Activated naive CD4-positive, alpha-beta T cell treated with anti-CD3 and anti-CD28 coated beads, Interleukin-2, amount 10 ng/mL, durations not matched to agents 7 days and 5 days (primary cell): ENCODE measurements at regions not wholly inside any gene's neighbourhood (a gene's known extent, or its start where the extent isn't known, plus 50 kb on each side); places are given as distances from the start of the nearest gene placed in this dataset.

Experiments
- CTCF ChIA-PET: fragments of 350-600 bp; sonication (Branson Sonifier 250); formaldehyde crosslinking; loops from one replicate; lab custom pipeline; 2021; ENCODE audit warnings: antibody characterized with exemption; lab: Charles Lee
- DNase-seq: peaks from one replicate; pipeline ENCODE4 v3.0.0-alpha.2; 2020
- H3K27ac Mint-ChIP-seq: one replicate; pipeline ENCODE4 v1.8.0; 2021; ENCODE audit warnings: mild to moderate bottlenecking, moderate library complexity, mixed read lengths
- H3K27me3 Mint-ChIP-seq: one replicate; pipeline ENCODE4 v1.8.0; 2021; ENCODE audit warnings: mild to moderate bottlenecking, mixed read lengths
- H3K36me3 Mint-ChIP-seq: one replicate; pipeline ENCODE4 v1.8.0; 2021; ENCODE audit warnings: mixed read lengths
- H3K4me1 Mint-ChIP-seq: one replicate; pipeline ENCODE4 v1.8.0; 2021; ENCODE audit warnings: mixed read lengths
- H3K4me3 Mint-ChIP-seq: one replicate; pipeline ENCODE4 v1.8.0; 2021; ENCODE audit warnings: mild to moderate bottlenecking, moderate library complexity, mixed read lengths
- H3K9me3 Mint-ChIP-seq: one replicate; pipeline ENCODE4 v1.8.0; 2021; ENCODE audit warnings: mixed read lengths

DNA sequence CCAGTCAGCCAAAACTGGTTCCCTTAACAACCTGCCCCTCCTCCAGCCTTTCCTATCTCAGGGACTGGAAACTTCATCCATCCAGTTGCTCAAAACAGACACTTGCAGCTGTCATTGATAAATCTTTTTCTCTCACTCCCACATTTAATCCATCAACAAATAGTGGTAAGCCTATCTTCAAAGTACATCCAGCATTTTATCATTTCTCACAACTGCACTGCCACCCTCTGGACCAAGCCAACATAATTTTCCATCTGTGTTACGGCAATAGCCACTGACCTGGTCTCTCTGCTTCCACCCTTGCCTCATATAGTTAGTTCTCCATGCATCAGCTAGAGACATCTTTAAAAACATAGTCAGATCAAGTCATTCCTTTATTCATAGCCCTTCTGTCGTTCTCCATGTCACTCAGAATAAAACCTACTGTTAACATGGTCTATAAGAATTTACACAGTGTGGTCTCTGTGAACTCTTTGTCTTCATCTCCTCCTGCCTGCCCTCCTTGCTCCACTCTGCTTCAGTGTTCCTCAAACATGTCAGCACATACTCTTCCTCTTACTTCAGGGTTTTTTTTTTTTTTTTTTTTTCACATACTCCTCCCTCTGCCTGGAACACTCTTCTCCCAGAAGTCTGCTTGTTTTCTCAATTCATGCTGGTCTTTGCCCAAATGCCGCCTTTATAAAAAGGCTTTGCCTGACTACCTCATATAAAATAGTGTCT lies 102.5 kb upstream of the COL6A5 start:
- no peak for DNase-seq
- Mint-ChIP-seq H3K27me3 (peaks cover 11% of the 10 kb centered on the region), H3K4me3 (no peak overlapping the region), H3K4me1 (no peaks in the 10 kb centered on the region), H3K27ac (no peak overlapping the region), H3K36me3 (no peaks in the 10 kb centered on the region), H3K9me3 (no peaks in the 10 kb centered on the region)
- CTCF ChIA-PET, result interaction anchor here (0.6 kb wide), 1 partner anchor 107 kb away, joined by 3 read pairs; no protein-coding TSS in a partner anchor

DNA sequence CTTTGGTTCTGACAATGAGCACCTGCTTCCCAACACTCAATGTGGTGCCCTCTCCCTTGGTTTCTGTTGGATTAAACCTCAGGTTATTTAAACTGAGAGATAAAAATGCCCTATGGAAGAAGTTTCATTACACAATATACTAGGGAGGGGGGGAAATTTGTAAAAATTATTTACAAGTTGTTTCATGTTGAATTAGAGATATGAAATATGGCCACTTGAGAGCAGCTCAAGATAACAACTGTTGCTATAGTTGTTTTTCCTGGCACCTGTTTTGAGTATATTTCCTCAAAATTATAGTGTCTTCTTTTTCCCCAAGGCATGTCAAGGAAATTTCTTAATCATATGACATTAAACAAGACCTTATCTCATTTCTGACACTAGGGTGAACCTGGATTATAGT lies 101.7 kb upstream of the COL6A5 start:
- CTCF ChIA-PET, result no interaction called here
- Mint-ChIP-seq H3K4me1 (no peaks in the 10 kb centered on the region), H3K27me3 (peaks cover 11% of the 10 kb centered on the region), H3K36me3 (no peaks in the 10 kb centered on the region), H3K27ac (no peak overlapping the region), H3K9me3 (no peaks in the 10 kb centered on the region), H3K4me3 (no peak overlapping the region)
- no peak for DNase-seq

DNA sequence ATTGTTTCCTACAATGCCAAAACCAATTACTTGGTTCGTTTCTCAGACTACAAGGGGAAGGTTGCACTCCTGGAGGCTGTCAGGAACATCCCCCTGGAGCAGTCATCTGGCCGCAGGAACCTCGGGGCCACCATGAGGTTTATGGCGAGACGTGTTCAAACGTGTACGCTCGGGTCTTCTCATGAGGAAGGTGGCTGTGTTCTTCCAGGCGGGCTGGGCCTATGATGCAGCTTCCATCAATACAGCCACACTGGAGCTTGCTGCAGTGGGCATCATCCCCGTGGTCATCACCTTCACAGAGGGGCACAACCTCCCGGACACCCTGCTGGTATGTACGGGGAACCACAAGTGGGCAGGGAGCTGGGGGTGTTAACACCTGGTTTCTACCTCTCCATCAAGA lies 94.5 kb upstream of the COL6A5 start:
- H3K9me3 Mint-ChIP-seq, result no peaks in the 10 kb centered on the region
- H3K27me3 Mint-ChIP-seq, result peaks cover 6% of the 10 kb centered on the region
- DNase-seq, result no peak
- no peaks in the 10 kb centered on the region for H3K36me3 Mint-ChIP-seq
- CTCF ChIA-PET, result no interaction called here
- H3K27ac Mint-ChIP-seq, result no peak overlapping the region
- H3K4me1 Mint-ChIP-seq, result no peaks in the 10 kb centered on the region
- H3K4me3 Mint-ChIP-seq, result no peak overlapping the region

DNA sequence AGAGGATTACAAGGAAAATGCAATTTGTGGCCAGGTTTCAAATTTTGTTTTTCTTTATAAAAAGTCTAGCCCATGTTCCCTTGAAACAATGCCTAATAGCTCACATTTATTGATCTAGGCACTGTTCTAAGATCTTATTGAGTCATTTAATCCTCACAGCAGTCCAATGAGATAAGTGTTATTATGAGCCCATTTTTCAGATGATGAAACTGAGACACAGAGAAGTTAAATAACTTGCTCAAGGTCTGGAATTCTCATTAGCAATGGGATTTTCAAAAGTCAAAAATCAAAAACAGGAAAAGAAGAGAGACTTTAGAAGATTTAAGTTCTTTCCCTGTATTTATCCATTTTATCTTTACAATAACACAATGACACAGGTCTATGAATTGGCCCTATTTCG lies 90.0 kb upstream of the COL6A5 start:
- H3K36me3 Mint-ChIP-seq, result no peaks in the 10 kb centered on the region
- CTCF ChIA-PET, result no interaction called here
- no peaks in the 10 kb centered on the region for H3K4me1 Mint-ChIP-seq
- DNase-seq, result no peak
- H3K9me3 Mint-ChIP-seq, result no peaks in the 10 kb centered on the region
- H3K27me3 Mint-ChIP-seq, result peaks cover 7% of the 10 kb centered on the region
- H3K27ac Mint-ChIP-seq, result no peak overlapping the region
- H3K4me3 Mint-ChIP-seq, result no peak overlapping the region

DNA sequence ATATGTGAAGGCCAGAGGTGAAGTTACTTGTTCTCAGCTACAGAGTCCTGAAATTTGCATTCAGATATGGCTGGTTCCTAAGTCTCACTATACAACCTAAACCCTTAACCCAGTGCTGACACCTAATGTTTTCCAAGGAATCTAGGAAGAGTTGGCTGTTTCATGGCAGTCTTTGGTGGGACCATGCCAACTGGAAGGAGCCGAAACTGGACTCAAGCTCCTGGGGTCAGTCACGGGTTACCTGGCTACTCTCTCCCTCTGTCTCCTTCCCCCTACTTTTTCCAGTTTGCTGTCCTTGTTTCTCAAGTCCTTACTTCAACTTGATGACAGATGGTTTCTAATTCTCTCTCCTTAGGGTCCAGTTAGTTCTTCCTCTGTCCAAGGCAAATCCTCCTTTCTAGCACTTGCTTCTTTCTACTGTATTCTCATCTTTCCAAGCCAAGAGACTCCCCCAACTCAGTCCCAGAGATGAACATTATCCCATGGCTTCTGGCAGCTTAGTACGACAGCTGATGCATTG lies 88.6 kb upstream of the COL6A5 start:
- Mint-ChIP-seq H3K4me3 (no peak overlapping the region), H3K4me1 (no peaks in the 10 kb centered on the region), H3K27ac (no peak overlapping the region), H3K27me3 (peaks cover 7% of the 10 kb centered on the region), H3K36me3 (no peaks in the 10 kb centered on the region), H3K9me3 (no peaks in the 10 kb centered on the region)
- no peak for DNase-seq
- CTCF ChIA-PET, result no interaction called here

DNA sequence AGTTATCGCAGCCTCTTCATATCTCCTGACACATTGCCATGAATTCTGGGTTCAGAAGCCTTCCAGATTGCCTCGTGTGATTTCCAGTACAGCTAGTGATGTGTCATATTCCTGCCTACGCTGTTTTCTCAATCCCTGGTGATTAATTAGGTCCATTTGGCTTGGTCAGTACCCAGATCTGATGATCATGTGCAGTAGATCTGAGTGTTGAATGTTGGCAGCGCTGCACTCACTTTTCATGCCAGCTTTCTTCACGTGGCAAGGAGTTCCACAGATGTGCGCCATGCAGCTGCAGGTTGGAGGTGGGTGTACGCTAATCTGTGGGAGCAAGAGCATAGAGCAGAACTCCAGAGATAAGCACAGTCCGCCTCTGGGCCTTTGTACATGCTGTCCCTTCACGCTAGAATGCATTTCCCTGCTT lies 86.9 kb upstream of the COL6A5 start:
- Mint-ChIP-seq H3K27me3 (peaks cover 7% of the 10 kb centered on the region), H3K27ac (no peak overlapping the region), H3K9me3 (no peaks in the 10 kb centered on the region), H3K4me1 (no peaks in the 10 kb centered on the region), H3K36me3 (no peaks in the 10 kb centered on the region), H3K4me3 (no peak overlapping the region)
- no peak for DNase-seq
- CTCF ChIA-PET, result no interaction called here

DNA sequence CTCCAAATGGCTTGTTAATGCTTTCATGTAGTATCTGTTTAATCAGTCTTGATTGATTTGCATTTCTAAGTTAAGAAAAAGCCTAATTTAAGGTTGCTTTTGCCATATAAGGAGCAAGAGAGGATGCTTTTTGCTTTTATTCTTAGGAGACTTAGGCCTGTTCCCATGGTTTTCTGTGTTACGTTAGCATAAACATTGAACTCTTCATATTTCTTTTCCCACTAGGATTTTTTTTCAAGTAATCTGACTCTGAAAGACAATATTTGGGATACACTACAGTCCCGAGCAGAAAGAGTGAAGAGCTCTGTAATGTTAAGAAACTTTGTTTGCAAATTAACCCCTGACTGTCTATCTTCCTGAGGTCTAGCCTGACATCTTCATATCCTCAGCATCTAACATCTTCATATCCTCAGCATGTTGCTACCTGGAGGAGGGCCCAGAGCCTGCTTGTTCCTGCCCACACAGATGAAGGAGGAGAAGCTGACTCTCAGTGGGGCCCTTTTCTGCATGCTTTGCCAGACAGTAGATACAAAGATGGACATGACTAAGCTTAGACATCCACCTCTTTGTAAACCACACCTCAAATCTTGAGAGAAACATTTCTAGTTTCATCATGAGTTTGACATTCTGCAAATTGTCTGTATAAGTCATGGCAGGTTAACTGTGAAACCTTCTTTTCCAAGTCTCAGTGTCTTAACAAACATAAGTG lies 86.2 kb upstream of the COL6A5 start:
- H3K4me3 Mint-ChIP-seq, result no peak overlapping the region
- H3K9me3 Mint-ChIP-seq, result no peaks in the 10 kb centered on the region
- H3K36me3 Mint-ChIP-seq, result no peaks in the 10 kb centered on the region
- no peak for DNase-seq
- no peak overlapping the region for H3K27ac Mint-ChIP-seq
- CTCF ChIA-PET, result no interaction called here
- H3K27me3 Mint-ChIP-seq, result peaks cover 7% of the 10 kb centered on the region
- no peaks in the 10 kb centered on the region for H3K4me1 Mint-ChIP-seq

DNA sequence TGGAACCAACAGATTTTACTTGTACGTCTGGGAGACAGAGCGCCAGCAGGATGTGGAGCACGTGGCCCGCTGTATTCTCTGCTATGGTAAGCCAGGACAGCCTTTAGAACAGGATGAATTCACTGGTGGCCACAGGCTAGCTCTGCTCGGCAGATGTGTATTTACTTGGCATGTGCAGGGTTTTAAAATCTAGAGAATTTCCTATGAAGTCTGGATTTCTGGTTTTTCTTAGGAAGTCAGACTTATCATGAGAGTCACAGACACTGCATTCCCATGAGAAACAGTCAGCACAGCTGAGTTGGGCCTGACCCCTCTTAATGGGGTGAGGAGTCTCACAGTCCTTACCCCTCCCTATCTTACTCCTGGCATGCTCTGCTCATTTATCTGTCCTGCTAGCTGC lies 84.6 kb upstream of the COL6A5 start:
- DNase-seq, result no peak
- Mint-ChIP-seq H3K27me3 (peaks cover 7% of the 10 kb centered on the region), H3K36me3 (no peaks in the 10 kb centered on the region), H3K4me1 (no peaks in the 10 kb centered on the region), H3K4me3 (no peak overlapping the region), H3K27ac (no peak overlapping the region), H3K9me3 (no peaks in the 10 kb centered on the region)
- CTCF ChIA-PET, result no interaction called here

DNA sequence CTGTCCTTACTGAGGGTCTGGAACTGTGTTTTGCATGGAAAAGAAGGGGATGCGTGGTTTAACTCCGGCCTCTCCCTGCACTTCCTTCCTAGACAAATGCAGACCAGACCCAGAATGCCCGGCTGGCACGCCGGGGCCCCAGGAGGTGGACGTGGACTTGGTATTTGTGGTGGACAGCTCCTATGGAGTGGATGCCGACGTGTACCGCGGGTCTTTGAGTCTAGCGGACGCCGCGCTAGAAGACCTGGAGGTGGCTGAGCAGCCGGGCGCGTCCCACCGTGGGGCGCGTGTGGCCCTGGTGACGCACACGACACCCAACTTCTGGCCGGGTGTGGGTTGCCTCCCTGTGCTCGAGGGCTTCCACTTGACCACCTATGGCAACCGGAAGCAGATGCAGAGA lies 81.8 kb upstream of the COL6A5 start:
- H3K4me1 Mint-ChIP-seq, result no peaks in the 10 kb centered on the region
- peaks cover 5% of the 10 kb centered on the region for H3K27me3 Mint-ChIP-seq
- no peaks in the 10 kb centered on the region for H3K9me3 Mint-ChIP-seq
- no peak overlapping the region for H3K27ac Mint-ChIP-seq
- DNase-seq, result no peak
- H3K36me3 Mint-ChIP-seq, result no peaks in the 10 kb centered on the region
- CTCF ChIA-PET, result no interaction called here
- no peak overlapping the region for H3K4me3 Mint-ChIP-seq

DNA sequence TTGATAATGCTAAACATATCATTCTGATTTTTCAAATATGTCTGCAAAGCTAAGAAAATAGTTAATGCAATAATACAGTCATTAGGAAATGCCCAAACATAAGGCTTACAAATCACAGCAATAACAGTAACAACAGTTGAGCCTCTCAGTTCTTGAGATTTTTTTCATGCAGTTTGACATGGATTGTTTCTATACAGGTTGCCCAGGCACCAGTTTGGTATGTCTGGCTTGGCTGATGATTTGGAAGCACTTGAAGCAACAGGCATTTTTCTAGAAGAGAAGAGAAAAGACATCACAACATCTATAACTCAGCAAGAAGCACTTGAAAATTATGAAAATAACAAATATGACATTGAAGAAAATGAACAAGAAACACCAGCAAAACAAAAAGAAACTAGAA lies 78.7 kb upstream of the COL6A5 start:
- no peak overlapping the region for H3K4me3 Mint-ChIP-seq
- H3K9me3 Mint-ChIP-seq, result no peaks in the 10 kb centered on the region
- H3K27me3 Mint-ChIP-seq, result peaks cover 4% of the 10 kb centered on the region
- H3K4me1 Mint-ChIP-seq, result no peaks in the 10 kb centered on the region
- CTCF ChIA-PET, result no interaction called here
- no peak for DNase-seq
- H3K36me3 Mint-ChIP-seq, result no peaks in the 10 kb centered on the region
- H3K27ac Mint-ChIP-seq, result no peak overlapping the region

DNA sequence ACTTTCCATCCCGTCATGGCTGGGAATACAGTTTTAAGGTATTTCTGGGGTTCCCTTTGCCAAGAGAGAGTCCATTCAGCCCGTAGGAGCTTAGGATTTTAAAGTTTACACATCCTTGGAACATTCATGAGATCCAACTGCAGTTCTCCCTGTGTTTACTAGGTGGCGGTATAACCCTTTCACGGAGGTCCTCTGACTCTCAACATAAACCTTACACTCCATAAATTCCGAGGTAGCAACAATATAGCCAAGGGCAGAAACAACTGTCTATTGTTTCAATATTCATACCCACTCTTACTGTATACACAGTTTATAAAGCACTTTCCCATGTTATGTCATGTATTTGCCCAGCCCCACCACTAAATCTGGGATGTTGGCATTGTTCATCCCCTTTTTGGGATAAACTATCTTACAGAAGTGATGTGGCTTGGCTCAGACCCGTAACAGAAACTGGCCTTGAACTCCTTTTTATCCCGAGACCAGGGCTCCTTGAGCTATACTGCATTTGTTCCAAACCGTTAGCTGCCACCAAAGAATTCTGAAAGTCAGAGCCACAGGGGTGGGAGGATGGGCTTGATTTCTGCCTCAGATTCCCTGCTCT lies 69.2 kb upstream of the COL6A5 start:
- DNase-seq, result no peak
- no peak overlapping the region for H3K27ac Mint-ChIP-seq
- no peaks in the 10 kb centered on the region for H3K36me3 Mint-ChIP-seq
- CTCF ChIA-PET, result interaction anchor here (0.6 to 2.1 kb wide), 8 partner anchors 9 to 307 kb away, joined by 3 to 7 read pairs (median 5); no protein-coding TSS in a partner anchor
- no peaks in the 10 kb centered on the region for H3K9me3 Mint-ChIP-seq
- no peaks in the 10 kb centered on the region for H3K27me3 Mint-ChIP-seq
- H3K4me1 Mint-ChIP-seq, result no peaks in the 10 kb centered on the region
- no peak overlapping the region for H3K4me3 Mint-ChIP-seq

DNA sequence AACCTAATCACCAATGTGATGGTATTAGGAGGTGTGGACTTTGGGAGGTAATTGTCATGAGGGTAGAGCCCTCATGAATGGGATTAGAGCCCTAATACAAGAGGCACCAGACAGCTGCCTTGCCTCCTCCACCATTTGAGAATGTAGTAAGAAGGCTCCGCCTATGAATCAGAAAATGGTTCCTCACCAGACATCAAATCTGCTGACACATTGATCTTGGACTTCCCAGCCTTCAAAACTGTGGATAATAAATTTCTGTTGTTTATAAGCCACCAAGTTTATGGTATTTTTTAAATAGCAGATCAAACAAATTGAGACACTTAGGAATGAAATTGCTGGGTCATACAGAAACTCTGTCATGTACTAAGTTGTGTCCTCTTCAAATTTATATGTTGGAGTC lies 56.8 kb upstream of the COL6A5 start:
- DNase-seq, result no peak
- H3K27ac Mint-ChIP-seq, result no peak overlapping the region
- no peaks in the 10 kb centered on the region for H3K9me3 Mint-ChIP-seq
- H3K36me3 Mint-ChIP-seq, result no peaks in the 10 kb centered on the region
- no peaks in the 10 kb centered on the region for H3K4me1 Mint-ChIP-seq
- CTCF ChIA-PET, result interaction anchor here (1.0 kb wide), 1 partner anchor 12 kb away, joined by 3 read pairs; no protein-coding TSS in a partner anchor
- H3K27me3 Mint-ChIP-seq, result peaks cover 10% of the 10 kb centered on the region
- no peak overlapping the region for H3K4me3 Mint-ChIP-seq

DNA sequence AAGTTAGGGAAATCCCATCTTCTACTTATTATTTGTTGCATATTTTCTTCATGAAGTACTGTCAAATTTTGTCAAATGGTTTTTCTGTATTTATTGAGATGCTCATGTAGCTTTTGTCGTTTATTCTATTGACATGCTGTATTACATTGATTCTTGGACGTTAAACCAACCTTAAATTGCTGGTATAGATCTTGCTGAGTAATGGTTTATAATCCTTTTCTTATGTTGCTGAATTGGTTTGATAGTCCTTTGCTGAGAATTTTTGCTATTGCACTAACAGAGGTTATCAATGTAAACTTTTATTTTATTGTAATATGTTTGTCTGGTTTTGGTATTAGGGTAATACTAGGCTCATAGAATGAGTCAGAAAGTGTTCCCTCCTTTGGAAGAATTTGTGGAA lies 54.3 kb upstream of the COL6A5 start:
- H3K9me3 Mint-ChIP-seq, result no peaks in the 10 kb centered on the region

DNA sequence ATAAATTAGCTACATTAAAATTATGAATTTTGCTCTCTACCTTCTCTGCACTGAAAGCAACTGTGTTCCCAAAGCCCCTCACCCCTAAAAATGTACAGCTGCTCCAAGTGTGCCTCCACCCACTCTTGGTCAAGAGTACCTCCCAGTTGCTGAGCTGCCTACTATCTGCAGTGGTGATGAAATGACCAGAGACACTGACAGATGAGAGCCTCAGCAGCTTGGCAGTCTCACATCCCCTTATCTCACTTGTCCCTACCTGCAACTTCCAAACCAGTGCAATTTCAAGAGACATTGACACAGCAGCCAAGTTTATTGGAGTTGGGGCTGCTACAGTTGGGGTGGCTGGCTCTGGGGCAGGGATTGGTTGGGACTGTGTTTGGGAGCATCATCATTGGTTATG lies 52.2 kb upstream of the COL6A5 start:
- Mint-ChIP-seq H3K27me3 (peaks cover 6% of the 10 kb centered on the region), H3K4me1 (no peaks in the 10 kb centered on the region), H3K9me3 (no peaks in the 10 kb centered on the region), H3K36me3 (no peaks in the 10 kb centered on the region), H3K27ac (no peak overlapping the region), H3K4me3 (no peak overlapping the region)
- CTCF ChIA-PET, result no interaction called here
- DNase-seq, result no peak

More for the DNA sequence above, 54.3 kb upstream of the COL6A5 start:
- H3K36me3 Mint-ChIP-seq, result no peaks in the 10 kb centered on the region
- peaks cover 6% of the 10 kb centered on the region for H3K27me3 Mint-ChIP-seq
- no peak overlapping the region for H3K4me3 Mint-ChIP-seq
- H3K4me1 Mint-ChIP-seq, result no peaks in the 10 kb centered on the region
- DNase-seq, result no peak
- H3K27ac Mint-ChIP-seq, result no peak overlapping the region
- CTCF ChIA-PET, result no interaction called here
